Cardiac fibroblast (primary cell): ENCODE measurements at regions not wholly inside any gene's neighbourhood (a gene's known extent, or its start where the extent isn't known, plus 50 kb on each side); places are given as distances from the start of the nearest gene placed in this dataset.

Experiments used
- DNase-seq, 2 donors: peaks; one replicate each; pipeline versions ENCODE4 v3.0.0 to v3.0.0-alpha.2; 2010; ENCODE audit warnings: low read depth in 2 of 2
- H3K4me3 ChIP-seq, 2 donors: replicated peaks in 1 of 2; 1 replicate in 1 of 2; 2 replicates in 1 of 2; pipeline ENCODE4 v1.5.1; 2011; ENCODE audit warnings: low read depth in 2 of 2, low read length in 2 of 2, mild to moderate bottlenecking in 2 of 2, moderate library complexity in 1 of 2
- CTCF ChIP-seq: IDR thresholded peaks from one replicate; pipeline ENCODE4 v1.5.1; 2011; ENCODE audit warnings: low read depth, mild to moderate bottlenecking, low read length, inconsistent platforms

GRCh38 chr14:101189962-101190560, 286.5 kb upstream of the RTL1 start:
- H3K4me3 ChIP-seq = no peak overlapping the region
- TF ChIP-seq CTCF = no peak
- no peak for DNase-seq

GRCh38 chr14:101191101-101191720, 287.7 kb upstream of the RTL1 start:
- no peak overlapping the region for H3K4me3 ChIP-seq
- DNase-seq = no peak
- no peak for TF ChIP-seq CTCF

- TF ChIP-seq CTCF = no peak
- no peak for DNase-seq
- H3K4me3 ChIP-seq = no peak overlapping the region
Observed at GRCh38 chr14:101191721-101192660, 288.5 kb upstream of the RTL1 start.

- no peak for TF ChIP-seq CTCF
- no peak for DNase-seq
- H3K4me3 ChIP-seq = no peak overlapping the region
Observed at GRCh38 chr14:101192661-101193000, 289.1 kb upstream of the RTL1 start.

- no peak for DNase-seq
- no peak for TF ChIP-seq CTCF
- H3K4me3 ChIP-seq = no peak overlapping the region
Observed at GRCh38 chr14:101193106-101193844, 289.8 kb upstream of the RTL1 start.

- no peak for TF ChIP-seq CTCF
- H3K4me3 ChIP-seq = no peak overlapping the region
- DNase-seq = no peak
Observed at GRCh38 chr14:101193845-101194372, 290.4 kb upstream of the RTL1 start.
